ENCODE measurements at regions not wholly inside any gene's neighbourhood (a gene's known extent, or its start where the extent isn't known, plus 50 kb on each side); places are given as distances from the start of the nearest gene placed in this dataset.
A peak's percentile ranks its signal among the peaks of the same experiment; 100 is the strongest.

GRCh38 chr2:57698392-57698791, 348.2 kb upstream of the VRK2 start:
- no peak for DNase-seq (ENCODE audit: low read depth in 1 of 2, low spot score in 2 of 2)
- H3K4me1 ChIP-seq (replicated peaks in 1 of 4; ENCODE audit: control insufficient read depth in 3 of 4, insufficient read depth in 4 of 4, low read length in 3 of 4), result peaks cover 0 to 5% (median 3%) of the 10 kb centered on the region in 4 experiments; a peak in 3 of 7 replicates
- no peak overlapping the region for H3K23ac ChIP-seq (ENCODE audit: insufficient read length)
- H3K27me3 ChIP-seq (replicated peaks in 1 of 4; ENCODE audit: control insufficient read depth in 3 of 4, extremely low read depth in 1 of 4, insufficient read depth in 3 of 4, low read length in 3 of 4), result no peaks in the 10 kb centered on the region
- H4K5ac ChIP-seq (ENCODE audit: insufficient read length, low read depth, low read length), result no peak overlapping the region
- H3K9ac ChIP-seq (replicated peaks in 1 of 4; ENCODE audit: extremely low read depth in 1 of 4, low read depth in 3 of 4, low read length in 3 of 4), result no peak overlapping the region
- H4K20me1 ChIP-seq (replicated peaks in 1 of 2; ENCODE audit: control insufficient read depth in 1 of 2, insufficient read depth in 2 of 2, low read length in 2 of 2), result no peaks in the 10 kb centered on the region
- H4K91ac ChIP-seq (replicated peaks; ENCODE audit: insufficient read length, low read length), result no peak overlapping the region
- H3K4me3 ChIP-seq (ENCODE audit: extremely low read depth in 1 of 4, insufficient read depth in 2 of 4, low read depth in 3 of 4, low read length in 4 of 4), result no peak overlapping the region
- H3K23me2 ChIP-seq (ENCODE audit: low read depth, low read length), result no peaks in the 10 kb centered on the region
- no peak overlapping the region for H3K27ac ChIP-seq (ENCODE audit: low read depth, low read length)
- POLR2A ChIA-PET (ENCODE audit: partially characterized antibody), result no interaction called here
- H3K14ac ChIP-seq (ENCODE audit: insufficient read length), result no peak overlapping the region
- no peak overlapping the region for H3K4me2 ChIP-seq (ENCODE audit: insufficient read depth in 1 of 2, low read depth in 2 of 2, low read length in 2 of 2)
- no peak overlapping the region for H2BK120ac ChIP-seq (replicated peaks; ENCODE audit: low read depth, low read length)
- no peak overlapping the region for H3K4ac ChIP-seq (replicated peaks; ENCODE audit: insufficient read length, low read depth, low read length)
- no peak overlapping the region for H2BK15ac ChIP-seq (ENCODE audit: low read length)
- H4K8ac ChIP-seq (ENCODE audit: extremely low read depth, insufficient read depth, low read length), result no peak overlapping the region
- CTCF ChIA-PET (ENCODE audit: partially characterized antibody), result interaction anchor here (1.3 kb wide), 1 partner anchor 9 kb away, joined by 3 read pairs; no protein-coding TSS in a partner anchor
- 83% methylated on average over 1 of the region's 1 CpG; no CpG with 5 or more reads in 1 of the 2 experiments for WGBS, 2 experiments (ENCODE audit: extremely low coverage in 1 of 2, insufficient coverage in 1 of 2, insufficient read length in 1 of 2, insufficient replicate concordance in 2 of 2, low coverage in 1 of 2, low lambda C conversion rate in 2 of 2, missing lambda C conversion rate in 1 of 2)
- no peak overlapping the region for H3K56ac ChIP-seq (replicated peaks; ENCODE audit: insufficient read length, low read depth, low read length)
- no peaks in the 10 kb centered on the region for H3K79me2 ChIP-seq (ENCODE audit: control insufficient read depth in 1 of 2, insufficient read depth in 2 of 2, low read length in 2 of 2)
- TF ChIP-seq RBBP5 (IDR thresholded peaks at IDR 0.05; ENCODE audit: borderline replicate concordance, low read depth, low read length) (no peak), BCL11A (IDR thresholded peaks at IDR 0.05; ENCODE audit: low read depth in 2 of 2, low read length in 2 of 2) (no peak), ZNF274 (IDR thresholded peaks at IDR 0.05; ENCODE audit: borderline replicate concordance, extremely low read depth, low read length) (no peak), CBX8 (IDR thresholded peaks at IDR 0.05; ENCODE audit: borderline replicate concordance, low read depth, low read length) (no peak), CREB1 (IDR thresholded peaks at IDR 0.05) (no peak), FOSL1 (IDR thresholded peaks at IDR 0.05; ENCODE audit: insufficient read depth, low read depth, low read length) (no peak), SP1 (IDR thresholded peaks at IDR 0.05; ENCODE audit: low read depth, low read length) (no peak), GABPA (IDR thresholded peaks at IDR 0.05; ENCODE audit: borderline replicate concordance, insufficient read depth, low read length) (no peak), CTBP2 (IDR thresholded peaks at IDR 0.05; ENCODE audit: borderline replicate concordance, insufficient read depth, insufficient read length, low read length) (no peak), RXRA (IDR thresholded peaks at IDR 0.05; ENCODE audit: insufficient read depth, low read depth, low read length) (no peak), TCF12 (IDR thresholded peaks at IDR 0.05; ENCODE audit: low read depth, low read length) (no peak), RNF2 (IDR thresholded peaks at IDR 0.05; ENCODE audit: borderline replicate concordance, low read depth, low read length, missing control alignments, poor library complexity, severe bottlenecking) (no peak), TBP (IDR thresholded peaks at IDR 0.05; ENCODE audit: low read depth, low read length) (no peak), EP300 (IDR thresholded peaks at IDR 0.05; ENCODE audit: borderline replicate concordance in 1 of 2, low read depth in 2 of 2, low read length in 2 of 2) (no peak), POLR2A (IDR thresholded peaks at IDR 0.05; ENCODE audit: control extremely low read depth in 1 of 2, low read depth in 2 of 2, low read length in 2 of 2) (no peak)
- no peaks in the 10 kb centered on the region; a peak in 1 of 8 replicates for H3K36me3 ChIP-seq (ENCODE audit: control insufficient read depth in 2 of 4, insufficient read depth in 4 of 4, low read length in 3 of 4)
- no peak overlapping the region for H2BK12ac ChIP-seq (ENCODE audit: low read depth, low read length)
- peak overlapping the region; percentile 5; the same call in 1 of the 2 replicates for H3K18ac ChIP-seq (ENCODE audit: extremely low read depth, low read length)
- no peak overlapping the region for H2AFZ ChIP-seq (ENCODE audit: low read length)
- H2AK5ac ChIP-seq (ENCODE audit: low read depth, low read length), result no peak overlapping the region
- H2BK20ac ChIP-seq (ENCODE audit: low read length), result peak overlapping the region; percentile 5; the same call in 1 of the 2 replicates
- FAIRE-seq, result no peak
- H3K79me1 ChIP-seq (ENCODE audit: low read depth, low read length), result no peaks in the 10 kb centered on the region
- H3K9me3 ChIP-seq (ENCODE audit: insufficient read depth in 2 of 2, low read depth in 1 of 2, low read length in 1 of 2), result no peaks in the 10 kb centered on the region
- no peak overlapping the region for H2BK5ac ChIP-seq (ENCODE audit: low read depth, low read length)

Measured in H1 (cell line).